ENCODE measurements at regions not wholly inside any gene's neighbourhood (a gene's known extent, or its start where the extent isn't known, plus 50 kb on each side); places are given as distances from the start of the nearest gene placed in this dataset.

GRCh38 chr3:147730284-147730683 lies 321.1 kb downstream of the ZIC1 start:
- H3K27me3 ChIP-seq (ENCODE audit: control insufficient read depth, insufficient read depth, low read length) = no peaks in the 10 kb centered on the region

GRCh38 chr3:147733217-147733616 lies 324.1 kb downstream of the ZIC1 start:
- Histone ChIP-seq H3K27ac (ENCODE audit: low read length) (no peak overlapping the region), H3K27me3 (ENCODE audit: control insufficient read depth, insufficient read depth, low read length) (no peaks in the 10 kb centered on the region), H3K4me1 (ENCODE audit: control insufficient read depth, low read depth, low read length) (peaks cover 33% of the 10 kb centered on the region), H3K9me3 (ENCODE audit: control insufficient read depth, low read depth, low read length) (no peaks in the 10 kb centered on the region), H3K36me3 (ENCODE audit: control insufficient read depth, low read depth, low read length) (no peaks in the 10 kb centered on the region), H3K9ac (ENCODE audit: low read length) (no peak overlapping the region), H3K4me3 (ENCODE audit: low read length) (no peak overlapping the region)

More at GRCh38 chr3:147730284-147730683, 321.1 kb downstream of the ZIC1 start:
- no peaks in the 10 kb centered on the region for H3K9me3 ChIP-seq (ENCODE audit: control insufficient read depth, low read depth, low read length)
- no peak overlapping the region for H3K4me3 ChIP-seq (ENCODE audit: low read length)
- no peak overlapping the region for H3K27ac ChIP-seq (ENCODE audit: low read length)
- H3K4me1 ChIP-seq (ENCODE audit: control insufficient read depth, low read depth, low read length) = peaks cover 28% of the 10 kb centered on the region
- no peak overlapping the region for H3K9ac ChIP-seq (ENCODE audit: low read length)
- no peaks in the 10 kb centered on the region for H3K36me3 ChIP-seq (ENCODE audit: control insufficient read depth, low read depth, low read length)

GRCh38 chr3:147735616-147736015 lies 326.5 kb downstream of the ZIC1 start:
- H3K9ac ChIP-seq (ENCODE audit: low read length) = no peak overlapping the region
- peaks cover 22% of the 10 kb centered on the region for H3K4me1 ChIP-seq (ENCODE audit: control insufficient read depth, low read depth, low read length)
- H3K36me3 ChIP-seq (ENCODE audit: control insufficient read depth, low read depth, low read length) = no peaks in the 10 kb centered on the region
- no peak overlapping the region for H3K4me3 ChIP-seq (ENCODE audit: low read length)
- H3K27me3 ChIP-seq (ENCODE audit: control insufficient read depth, insufficient read depth, low read length) = no peaks in the 10 kb centered on the region
- no peaks in the 10 kb centered on the region for H3K9me3 ChIP-seq (ENCODE audit: control insufficient read depth, low read depth, low read length)
- H3K27ac ChIP-seq (ENCODE audit: low read length) = no peak overlapping the region

- Histone ChIP-seq H3K9me3 (ENCODE audit: control insufficient read depth, low read depth, low read length) (no peaks in the 10 kb centered on the region), H3K9ac (ENCODE audit: low read length) (no peak overlapping the region)
These were observed 327.1 kb downstream of the ZIC1 start for GRCh38 chr3:147736226-147736625.

GRCh38 chr3:147737376-147737775 lies 328.2 kb downstream of the ZIC1 start:
- no peak overlapping the region for H3K27ac ChIP-seq (ENCODE audit: low read length)
- H3K9me3 ChIP-seq (ENCODE audit: control insufficient read depth, low read depth, low read length) = no peaks in the 10 kb centered on the region
- H3K36me3 ChIP-seq (ENCODE audit: control insufficient read depth, low read depth, low read length) = no peaks in the 10 kb centered on the region
- H3K4me3 ChIP-seq (ENCODE audit: low read length) = no peak overlapping the region
- no peak overlapping the region for H3K9ac ChIP-seq (ENCODE audit: low read length)
- no peaks in the 10 kb centered on the region for H3K27me3 ChIP-seq (ENCODE audit: control insufficient read depth, insufficient read depth, low read length)
- peaks cover 10% of the 10 kb centered on the region for H3K4me1 ChIP-seq (ENCODE audit: control insufficient read depth, low read depth, low read length)

More at GRCh38 chr3:147736226-147736625, 327.1 kb downstream of the ZIC1 start:
- Histone ChIP-seq H3K36me3 (ENCODE audit: control insufficient read depth, low read depth, low read length) (no peaks in the 10 kb centered on the region), H3K27me3 (ENCODE audit: control insufficient read depth, insufficient read depth, low read length) (no peaks in the 10 kb centered on the region), H3K4me1 (ENCODE audit: control insufficient read depth, low read depth, low read length) (peaks cover 20% of the 10 kb centered on the region), H3K27ac (ENCODE audit: low read length) (no peak overlapping the region), H3K4me3 (ENCODE audit: low read length) (no peak overlapping the region)

GRCh38 chr3:147740928-147741327 lies 331.8 kb downstream of the ZIC1 start:
- Histone ChIP-seq H3K4me1 (ENCODE audit: control insufficient read depth, low read depth, low read length) (no peaks in the 10 kb centered on the region), H3K9me3 (ENCODE audit: control insufficient read depth, low read depth, low read length) (no peaks in the 10 kb centered on the region), H3K36me3 (ENCODE audit: control insufficient read depth, low read depth, low read length) (no peaks in the 10 kb centered on the region), H3K27ac (ENCODE audit: low read length) (no peak overlapping the region), H3K9ac (ENCODE audit: low read length) (no peak overlapping the region), H3K27me3 (ENCODE audit: control insufficient read depth, insufficient read depth, low read length) (no peaks in the 10 kb centered on the region), H3K4me3 (ENCODE audit: low read length) (no peak overlapping the region)

GRCh38 chr3:147744967-147745366 lies 335.8 kb downstream of the ZIC1 start:
- Histone ChIP-seq H3K4me3 (ENCODE audit: low read length) (no peak overlapping the region), H3K27ac (ENCODE audit: low read length) (no peak overlapping the region), H3K4me1 (ENCODE audit: control insufficient read depth, low read depth, low read length) (no peaks in the 10 kb centered on the region), H3K9ac (ENCODE audit: low read length) (no peak overlapping the region), H3K9me3 (ENCODE audit: control insufficient read depth, low read depth, low read length) (no peaks in the 10 kb centered on the region), H3K36me3 (ENCODE audit: control insufficient read depth, low read depth, low read length) (no peaks in the 10 kb centered on the region), H3K27me3 (ENCODE audit: control insufficient read depth, insufficient read depth, low read length) (no peaks in the 10 kb centered on the region)

GRCh38 chr3:147755310-147755709 lies 346.1 kb downstream of the ZIC1 start:
- Histone ChIP-seq H3K4me1 (ENCODE audit: control insufficient read depth, low read depth, low read length) (no peaks in the 10 kb centered on the region), H3K36me3 (ENCODE audit: control insufficient read depth, low read depth, low read length) (no peaks in the 10 kb centered on the region), H3K9ac (ENCODE audit: low read length) (no peak overlapping the region), H3K9me3 (ENCODE audit: control insufficient read depth, low read depth, low read length) (no peaks in the 10 kb centered on the region), H3K4me3 (ENCODE audit: low read length) (no peak overlapping the region), H3K27me3 (ENCODE audit: control insufficient read depth, insufficient read depth, low read length) (no peaks in the 10 kb centered on the region), H3K27ac (ENCODE audit: low read length) (no peak overlapping the region)

GRCh38 chr3:147756476-147756875 lies 347.3 kb downstream of the ZIC1 start:
- H3K4me1 ChIP-seq (ENCODE audit: control insufficient read depth, low read depth, low read length) = no peaks in the 10 kb centered on the region
- H3K9ac ChIP-seq (ENCODE audit: low read length) = no peak overlapping the region
- H3K4me3 ChIP-seq (ENCODE audit: low read length) = no peak overlapping the region
- no peaks in the 10 kb centered on the region for H3K9me3 ChIP-seq (ENCODE audit: control insufficient read depth, low read depth, low read length)
- no peak overlapping the region for H3K27ac ChIP-seq (ENCODE audit: low read length)
- no peaks in the 10 kb centered on the region for H3K36me3 ChIP-seq (ENCODE audit: control insufficient read depth, low read depth, low read length)
- H3K27me3 ChIP-seq (ENCODE audit: control insufficient read depth, insufficient read depth, low read length) = no peaks in the 10 kb centered on the region

GRCh38 chr3:147757866-147758265 lies 348.7 kb downstream of the ZIC1 start:
- Histone ChIP-seq H3K27me3 (ENCODE audit: control insufficient read depth, insufficient read depth, low read length) (no peaks in the 10 kb centered on the region), H3K4me3 (ENCODE audit: low read length) (no peak overlapping the region), H3K27ac (ENCODE audit: low read length) (no peak overlapping the region)

GRCh38 chr3:147758771-147759170 lies 349.6 kb downstream of the ZIC1 start:
- Histone ChIP-seq H3K4me1 (ENCODE audit: control insufficient read depth, low read depth, low read length) (no peaks in the 10 kb centered on the region), H3K36me3 (ENCODE audit: control insufficient read depth, low read depth, low read length) (no peaks in the 10 kb centered on the region), H3K9ac (ENCODE audit: low read length) (no peak overlapping the region), H3K27me3 (ENCODE audit: control insufficient read depth, insufficient read depth, low read length) (no peaks in the 10 kb centered on the region), H3K27ac (ENCODE audit: low read length) (no peak overlapping the region), H3K9me3 (ENCODE audit: control insufficient read depth, low read depth, low read length) (no peaks in the 10 kb centered on the region), H3K4me3 (ENCODE audit: low read length) (no peak overlapping the region)

More at GRCh38 chr3:147757866-147758265, 348.7 kb downstream of the ZIC1 start:
- no peaks in the 10 kb centered on the region for H3K4me1 ChIP-seq (ENCODE audit: control insufficient read depth, low read depth, low read length)
- H3K9ac ChIP-seq (ENCODE audit: low read length) = no peak overlapping the region
- H3K36me3 ChIP-seq (ENCODE audit: control insufficient read depth, low read depth, low read length) = no peaks in the 10 kb centered on the region
- no peaks in the 10 kb centered on the region for H3K9me3 ChIP-seq (ENCODE audit: control insufficient read depth, low read depth, low read length)

GRCh38 chr3:147760085-147760484 lies 350.9 kb downstream of the ZIC1 start:
- Histone ChIP-seq H3K4me3 (ENCODE audit: low read length) (no peak overlapping the region), H3K4me1 (ENCODE audit: control insufficient read depth, low read depth, low read length) (no peaks in the 10 kb centered on the region), H3K36me3 (ENCODE audit: control insufficient read depth, low read depth, low read length) (no peaks in the 10 kb centered on the region), H3K9me3 (ENCODE audit: control insufficient read depth, low read depth, low read length) (no peaks in the 10 kb centered on the region), H3K27me3 (ENCODE audit: control insufficient read depth, insufficient read depth, low read length) (no peaks in the 10 kb centered on the region), H3K9ac (ENCODE audit: low read length) (no peak overlapping the region), H3K27ac (ENCODE audit: low read length) (no peak overlapping the region)

Measured in iPS-18a (cell line).